ENCODE measurements at regions not wholly inside any gene's neighbourhood (a gene's known extent, or its start where the extent isn't known, plus 50 kb on each side); places are given as distances from the start of the nearest gene placed in this dataset.

DNA sequence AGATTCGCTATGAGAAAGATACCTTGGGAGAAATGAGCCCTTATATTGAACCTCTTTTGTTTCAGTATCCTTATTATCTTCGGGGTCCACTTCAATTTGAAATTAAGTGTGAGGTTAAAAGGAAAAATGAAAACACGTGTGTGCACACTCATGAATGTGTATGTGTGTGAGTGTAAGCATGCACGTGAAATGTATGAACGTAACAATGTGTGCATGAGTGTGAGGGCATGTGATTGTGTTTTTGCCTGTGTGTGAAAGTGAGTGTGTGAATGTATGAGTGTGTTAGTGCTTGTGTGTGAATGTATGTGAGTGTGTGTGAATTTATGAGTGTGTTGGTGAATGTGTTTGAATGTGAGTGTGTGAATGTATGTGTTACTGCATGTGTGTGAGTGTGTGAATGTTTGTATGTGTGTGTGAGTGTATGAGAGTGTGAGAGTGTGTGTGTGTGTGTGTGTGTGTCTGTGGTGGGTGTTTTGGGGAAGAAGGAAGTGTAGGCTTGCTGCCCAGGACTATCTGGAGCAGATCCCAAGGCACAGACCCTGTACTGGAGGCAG, 224.0 kb upstream of the CDH13 start:
- DNase-seq (ENCODE audit: low spot score in 2 of 2), result no peak
- Histone ChIP-seq H3K9me3 (no peaks in the 10 kb centered on the region), H3K27ac (no peak overlapping the region), H3K4me1 (no peaks in the 10 kb centered on the region), H3K4me3 (no peak overlapping the region), H3K27me3 (no peaks in the 10 kb centered on the region), H3K36me3 (no peaks in the 10 kb centered on the region)
- TF ChIP-seq EP300 (IDR thresholded peaks at IDR 0.05) (no peak), POLR2AphosphoS5 (IDR thresholded peaks at IDR 0.05) (no peak), CTCF (IDR thresholded peaks at IDR 0.05) (no peak), POLR2A (IDR thresholded peaks at IDR 0.05) (no peak)
- WGBS, result 85% methylated on average over 5 of the region's 5 CpGs

- H3K27me3 ChIP-seq, result no peaks in the 10 kb centered on the region
- no peak for TF ChIP-seq POLR2AphosphoS5 (IDR thresholded peaks at IDR 0.05)
- no peak for TF ChIP-seq CTCF (IDR thresholded peaks at IDR 0.05)
- H3K4me3 ChIP-seq, result no peak overlapping the region
- no peak overlapping the region for H3K27ac ChIP-seq
- WGBS, result 59% methylated on average over 8 of the region's 8 CpGs
- no peaks in the 10 kb centered on the region for H3K4me1 ChIP-seq
- H3K36me3 ChIP-seq, result no peaks in the 10 kb centered on the region
- no peaks in the 10 kb centered on the region for H3K9me3 ChIP-seq
- DNase-seq (ENCODE audit: low spot score in 2 of 2), result no peak
These were observed 226.7 kb upstream of the CDH13 start for GRCh38 chr16:82400046-82400445.

DNA sequence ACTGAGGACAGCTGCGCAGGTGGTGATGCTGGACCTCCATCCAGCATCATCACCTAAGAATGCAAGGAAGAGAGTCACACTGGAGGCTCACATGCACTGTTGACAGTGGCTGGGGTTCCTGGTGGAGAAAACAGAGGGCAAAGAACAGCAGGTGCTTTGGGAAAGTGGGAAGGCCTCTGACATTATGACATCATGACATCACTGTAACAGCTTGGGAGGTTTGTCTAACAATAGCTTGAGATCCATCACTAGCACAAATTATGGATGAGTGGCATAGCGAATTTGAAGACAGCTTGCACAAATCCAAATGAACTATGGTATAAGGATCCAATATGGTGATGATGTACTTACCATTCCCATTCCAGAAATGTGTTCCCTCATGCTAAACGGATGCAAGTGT, 226.5 kb upstream of the MPHOSPH6 start:
- no peak overlapping the region for H3K4me3 ChIP-seq
- WGBS, result 87% methylated on average over 3 of the region's 3 CpGs
- TF ChIP-seq POLR2A (IDR thresholded peaks at IDR 0.05) (no peak), POLR2AphosphoS5 (IDR thresholded peaks at IDR 0.05) (no peak), CTCF (IDR thresholded peaks at IDR 0.05) (no peak), EP300 (IDR thresholded peaks at IDR 0.05) (no peak)
- H3K27me3 ChIP-seq, result no peaks in the 10 kb centered on the region
- no peak overlapping the region for H3K27ac ChIP-seq
- DNase-seq (ENCODE audit: low spot score in 2 of 2), result no peak
- H3K36me3 ChIP-seq, result no peaks in the 10 kb centered on the region
- no peaks in the 10 kb centered on the region for H3K9me3 ChIP-seq
- no peaks in the 10 kb centered on the region for H3K4me1 ChIP-seq

DNA sequence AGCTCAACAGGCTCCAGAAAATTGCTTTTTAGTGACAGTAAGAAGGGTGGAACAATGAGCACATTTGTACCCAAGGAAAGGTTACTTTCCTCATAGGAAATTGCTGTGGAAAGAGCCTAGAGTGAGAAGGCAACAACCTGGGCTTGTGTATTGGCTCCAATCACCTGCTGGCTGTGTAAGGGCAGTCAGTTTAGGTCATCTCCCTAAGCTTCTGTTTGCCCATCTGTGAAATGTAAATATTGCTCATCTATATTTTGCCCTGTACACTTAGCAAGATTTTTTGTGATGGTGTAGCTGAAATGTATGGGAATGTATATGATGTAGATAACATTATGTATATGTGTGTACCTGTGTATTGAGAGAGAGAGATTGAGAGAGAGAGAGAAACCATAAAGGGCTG, 225.2 kb upstream of the MPHOSPH6 start:
- Histone ChIP-seq H3K36me3 (no peaks in the 10 kb centered on the region), H3K4me3 (no peak overlapping the region), H3K4me1 (no peaks in the 10 kb centered on the region), H3K27ac (no peak overlapping the region), H3K9me3 (no peaks in the 10 kb centered on the region), H3K27me3 (no peaks in the 10 kb centered on the region)
- no peak for DNase-seq (ENCODE audit: low spot score in 2 of 2)
- TF ChIP-seq POLR2AphosphoS5 (IDR thresholded peaks at IDR 0.05) (no peak), EP300 (IDR thresholded peaks at IDR 0.05) (no peak), CTCF (IDR thresholded peaks at IDR 0.05) (no peak), POLR2A (IDR thresholded peaks at IDR 0.05) (no peak)

DNA sequence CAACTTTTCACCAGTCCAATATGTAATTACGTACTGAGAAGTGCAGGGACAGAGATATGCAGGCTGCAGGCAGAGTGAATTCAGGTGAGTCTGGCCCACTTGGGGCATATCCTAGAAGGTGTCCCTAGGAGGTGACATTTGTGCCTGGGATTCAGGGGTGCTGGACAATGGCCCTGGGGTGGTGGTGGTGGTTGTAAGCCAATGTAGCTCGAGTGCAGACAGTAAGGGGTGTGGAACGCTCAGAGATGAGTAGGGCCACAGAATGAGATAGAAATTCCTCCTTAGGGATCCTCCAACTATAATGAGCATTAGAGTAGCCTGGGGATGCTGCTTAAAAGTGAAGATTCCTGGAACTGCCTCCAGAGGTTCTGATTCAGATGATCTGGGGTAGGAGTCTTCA, 221.7 kb upstream of the MPHOSPH6 start:
- no peak overlapping the region for H3K4me3 ChIP-seq
- H3K36me3 ChIP-seq, result no peaks in the 10 kb centered on the region
- H3K27ac ChIP-seq, result no peak overlapping the region
- H3K27me3 ChIP-seq, result no peaks in the 10 kb centered on the region
- no peaks in the 10 kb centered on the region for H3K4me1 ChIP-seq
- 84% methylated on average over 3 of the region's 3 CpGs for WGBS
- H3K9me3 ChIP-seq, result no peaks in the 10 kb centered on the region
- no peak for TF ChIP-seq CTCF (IDR thresholded peaks at IDR 0.05)
- no peak for TF ChIP-seq POLR2AphosphoS5 (IDR thresholded peaks at IDR 0.05)
- no peak for TF ChIP-seq EP300 (IDR thresholded peaks at IDR 0.05)
- TF ChIP-seq POLR2A (IDR thresholded peaks at IDR 0.05), result no peak
- no peak for DNase-seq (ENCODE audit: low spot score in 2 of 2)

All from suprapubic skin (tissue), 4 donors.